ENCODE measurements at regions not wholly inside any gene's neighbourhood (a gene's known extent, or its start where the extent isn't known, plus 50 kb on each side); places are given as distances from the start of the nearest gene placed in this dataset.

DNA sequence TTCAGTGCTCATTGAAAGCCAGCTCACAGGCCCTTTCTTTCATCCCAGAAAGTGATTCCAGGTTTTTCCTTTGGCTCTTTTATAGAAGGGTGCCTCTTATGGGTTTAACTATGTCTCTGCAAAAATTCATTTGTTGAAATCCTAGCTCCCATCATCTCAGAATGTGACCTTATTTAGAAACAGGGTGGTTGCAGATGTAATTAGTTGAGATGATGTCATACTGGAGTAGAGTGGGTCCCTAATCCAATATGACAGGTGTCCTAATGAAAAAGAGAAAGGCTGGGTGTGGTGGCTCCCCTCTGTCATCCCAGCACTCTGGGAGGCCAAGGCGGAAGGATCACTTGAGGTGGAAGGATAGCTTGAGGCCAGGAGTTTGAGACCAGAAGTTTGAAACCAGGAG is 64.2 kb upstream of the FAM20A start:
- intact Hi-C loops (cut with micrococcal nuclease; ENCODE audit: unreplicated experiment), result no loop called here

GRCh38 chr17:68662479-68662878 is 61.3 kb upstream of the FAM20A start:
- no TSS peak for BruUV-seq (replicated peaks)

More for the DNA sequence above, 64.2 kb upstream of the FAM20A start:
- in situ Hi-C loops (cut with HindIII; ENCODE audit: low pct_unique_long_range_greater_than_20kb, low sequenced_read_pairs), result no loop called here
- DNase-seq (ENCODE audit: low read depth, low spot score) (no peak), ATAC-seq (no peak)
- no peaks in the 10 kb centered on the region for H3K4me1 ChIP-seq (ENCODE audit: control insufficient read depth, insufficient read depth, low read length)
- CTCF ChIA-PET, result no interaction called here
- H3K4me3 ChIP-seq (ENCODE audit: low read depth in 2 of 2, low read length in 2 of 2), result no peak overlapping the region
- no peak overlapping the region for H3K27ac ChIP-seq (ENCODE audit: low read length)
- no peaks in the 10 kb centered on the region for H3K9me3 ChIP-seq (ENCODE audit: control insufficient read depth, insufficient read depth, low read depth, low read length)
- no peak for TF ChIP-seq POLR2AphosphoS5 (IDR thresholded peaks at IDR 0.05; ENCODE audit: low read depth, low read length)
- TF ChIP-seq, protein P1, sequence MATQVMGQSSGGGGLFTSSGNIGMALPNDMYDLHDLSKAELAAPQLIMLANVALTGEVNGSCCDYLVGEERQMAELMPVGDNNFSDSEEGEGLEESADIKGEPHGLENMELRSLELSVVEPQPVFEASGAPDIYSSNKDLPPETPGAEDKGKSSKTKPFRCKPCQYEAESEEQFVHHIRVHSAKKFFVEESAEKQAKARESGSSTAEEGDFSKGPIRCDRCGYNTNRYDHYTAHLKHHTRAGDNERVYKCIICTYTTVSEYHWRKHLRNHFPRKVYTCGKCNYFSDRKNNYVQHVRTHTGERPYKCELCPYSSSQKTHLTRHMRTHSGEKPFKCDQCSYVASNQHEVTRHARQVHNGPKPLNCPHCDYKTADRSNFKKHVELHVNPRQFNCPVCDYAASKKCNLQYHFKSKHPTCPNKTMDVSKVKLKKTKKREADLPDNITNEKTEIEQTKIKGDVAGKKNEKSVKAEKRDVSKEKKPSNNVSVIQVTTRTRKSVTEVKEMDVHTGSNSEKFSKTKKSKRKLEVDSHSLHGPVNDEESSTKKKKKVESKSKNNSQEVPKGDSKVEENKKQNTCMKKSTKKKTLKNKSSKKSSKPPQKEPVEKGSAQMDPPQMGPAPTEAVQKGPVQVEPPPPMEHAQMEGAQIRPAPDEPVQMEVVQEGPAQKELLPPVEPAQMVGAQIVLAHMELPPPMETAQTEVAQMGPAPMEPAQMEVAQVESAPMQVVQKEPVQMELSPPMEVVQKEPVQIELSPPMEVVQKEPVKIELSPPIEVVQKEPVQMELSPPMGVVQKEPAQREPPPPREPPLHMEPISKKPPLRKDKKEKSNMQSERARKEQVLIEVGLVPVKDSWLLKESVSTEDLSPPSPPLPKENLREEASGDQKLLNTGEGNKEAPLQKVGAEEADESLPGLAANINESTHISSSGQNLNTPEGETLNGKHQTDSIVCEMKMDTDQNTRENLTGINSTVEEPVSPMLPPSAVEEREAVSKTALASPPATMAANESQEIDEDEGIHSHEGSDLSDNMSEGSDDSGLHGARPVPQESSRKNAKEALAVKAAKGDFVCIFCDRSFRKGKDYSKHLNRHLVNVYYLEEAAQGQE (IDR thresholded peaks at IDR 0.05; ENCODE audit: insufficient read depth in 1 of 2, low read depth in 2 of 2, low read length in 1 of 2), result no peak
- no peak for TF ChIP-seq SIN3A (IDR thresholded peaks at IDR 0.05; ENCODE audit: borderline replicate concordance, insufficient read depth, low read depth, low read length)
- TF ChIP-seq TCF7L2 (IDR thresholded peaks at IDR 0.05; ENCODE audit: low read depth, low read length), result no peak
- TF ChIP-seq, protein P2, sequence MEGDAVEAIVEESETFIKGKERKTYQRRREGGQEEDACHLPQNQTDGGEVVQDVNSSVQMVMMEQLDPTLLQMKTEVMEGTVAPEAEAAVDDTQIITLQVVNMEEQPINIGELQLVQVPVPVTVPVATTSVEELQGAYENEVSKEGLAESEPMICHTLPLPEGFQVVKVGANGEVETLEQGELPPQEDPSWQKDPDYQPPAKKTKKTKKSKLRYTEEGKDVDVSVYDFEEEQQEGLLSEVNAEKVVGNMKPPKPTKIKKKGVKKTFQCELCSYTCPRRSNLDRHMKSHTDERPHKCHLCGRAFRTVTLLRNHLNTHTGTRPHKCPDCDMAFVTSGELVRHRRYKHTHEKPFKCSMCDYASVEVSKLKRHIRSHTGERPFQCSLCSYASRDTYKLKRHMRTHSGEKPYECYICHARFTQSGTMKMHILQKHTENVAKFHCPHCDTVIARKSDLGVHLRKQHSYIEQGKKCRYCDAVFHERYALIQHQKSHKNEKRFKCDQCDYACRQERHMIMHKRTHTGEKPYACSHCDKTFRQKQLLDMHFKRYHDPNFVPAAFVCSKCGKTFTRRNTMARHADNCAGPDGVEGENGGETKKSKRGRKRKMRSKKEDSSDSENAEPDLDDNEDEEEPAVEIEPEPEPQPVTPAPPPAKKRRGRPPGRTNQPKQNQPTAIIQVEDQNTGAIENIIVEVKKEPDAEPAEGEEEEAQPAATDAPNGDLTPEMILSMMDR (IDR thresholded peaks at IDR 0.05), result no peak
- H3K27me3 ChIP-seq (ENCODE audit: control insufficient read depth, insufficient read depth, low read length), result no peaks in the 10 kb centered on the region
- POLR2A ChIA-PET, result no interaction called here
- no TSS peak for BruUV-seq (replicated peaks)
- no peaks in the 10 kb centered on the region for H3K36me3 ChIP-seq (ENCODE audit: control insufficient read depth, insufficient read depth, low read length)

More at GRCh38 chr17:68662479-68662878, 61.3 kb upstream of the FAM20A start:
- Histone ChIP-seq H3K27me3 (ENCODE audit: control insufficient read depth, insufficient read depth, low read length) (no peaks in the 10 kb centered on the region), H3K4me3 (ENCODE audit: low read depth in 2 of 2, low read length in 2 of 2) (no peak overlapping the region), H3K36me3 (ENCODE audit: control insufficient read depth, insufficient read depth, low read length) (no peaks in the 10 kb centered on the region), H3K9me3 (ENCODE audit: control insufficient read depth, insufficient read depth, low read depth, low read length) (no peaks in the 10 kb centered on the region), H3K27ac (ENCODE audit: low read length) (no peak overlapping the region), H3K4me1 (ENCODE audit: control insufficient read depth, insufficient read depth, low read length) (no peaks in the 10 kb centered on the region)
- POLR2A ChIA-PET, result no interaction called here
- intact Hi-C loops (cut with micrococcal nuclease; ENCODE audit: unreplicated experiment) (no loop called here), in situ Hi-C loops (cut with HindIII; ENCODE audit: low pct_unique_long_range_greater_than_20kb, low sequenced_read_pairs) (no loop called here)
- ATAC-seq (no peak), DNase-seq (ENCODE audit: low read depth, low spot score) (no peak)
- no peak for TF ChIP-seq POLR2AphosphoS5 (IDR thresholded peaks at IDR 0.05; ENCODE audit: low read depth, low read length)
- TF ChIP-seq, protein P1 (IDR thresholded peaks at IDR 0.05; ENCODE audit: insufficient read depth in 1 of 2, low read depth in 2 of 2, low read length in 1 of 2), result no peak
- TF ChIP-seq TCF7L2 (IDR thresholded peaks at IDR 0.05; ENCODE audit: low read depth, low read length), result no peak
- TF ChIP-seq SIN3A (IDR thresholded peaks at IDR 0.05; ENCODE audit: borderline replicate concordance, insufficient read depth, low read depth, low read length), result no peak
- TF ChIP-seq, protein P2 (IDR thresholded peaks at IDR 0.05), result no peak
- CTCF ChIA-PET, result no interaction called here
